ENCODE measurements at regions not wholly inside any gene's neighbourhood (a gene's known extent, or its start where the extent isn't known, plus 50 kb on each side); places are given as distances from the start of the nearest gene placed in this dataset.

GRCh38 chr7:47152307-47152706 is 429.6 kb downstream of the TNS3 start:
- H2BK12ac ChIP-seq (ENCODE audit: low read depth, low read length) = no peak overlapping the region
- no peak overlapping the region for H2BK5ac ChIP-seq (ENCODE audit: low read depth, low read length)
- no peaks in the 10 kb centered on the region for H3K36me3 ChIP-seq (ENCODE audit: control insufficient read depth in 2 of 4, insufficient read depth in 4 of 4, low read length in 3 of 4)
- no peak overlapping the region for H2AK5ac ChIP-seq (ENCODE audit: low read depth, low read length)
- H4K91ac ChIP-seq (replicated peaks; ENCODE audit: insufficient read length, low read length) = no peak overlapping the region
- no peak overlapping the region for H3K18ac ChIP-seq (ENCODE audit: extremely low read depth, low read length)
- H2BK20ac ChIP-seq (ENCODE audit: low read length) = no peak overlapping the region
- H3K79me1 ChIP-seq (ENCODE audit: low read depth, low read length) = no peaks in the 10 kb centered on the region
- no peaks in the 10 kb centered on the region for H3K27me3 ChIP-seq (replicated peaks in 1 of 4; ENCODE audit: control insufficient read depth in 3 of 4, extremely low read depth in 1 of 4, insufficient read depth in 3 of 4, low read length in 3 of 4)
- WGBS, 2 experiments (ENCODE audit: extremely low coverage in 1 of 2, insufficient coverage in 1 of 2, insufficient read length in 1 of 2, insufficient replicate concordance in 2 of 2, low coverage in 1 of 2, low lambda C conversion rate in 2 of 2, missing lambda C conversion rate in 1 of 2) = 91% methylated on average over 2 of the region's 2 CpGs; no CpG with 5 or more reads in 1 of the 2 experiments
- no peak overlapping the region for H3K14ac ChIP-seq (ENCODE audit: insufficient read length)
- H4K8ac ChIP-seq (ENCODE audit: extremely low read depth, insufficient read depth, low read length) = no peak overlapping the region
- no peak overlapping the region for H2BK15ac ChIP-seq (ENCODE audit: low read length)
- no peak for FAIRE-seq
- ChIA-PET CTCF (ENCODE audit: partially characterized antibody) (interaction anchor here (0.6 to 1.2 kb wide), 2 partner anchors 18 to 1230 kb away, joined by 3 to 5 read pairs; no protein-coding TSS in a partner anchor), POLR2A (ENCODE audit: partially characterized antibody) (no interaction called here)
- H3K23ac ChIP-seq (ENCODE audit: insufficient read length) = no peak overlapping the region
- no peak overlapping the region for H3K4me2 ChIP-seq (ENCODE audit: insufficient read depth in 1 of 2, low read depth in 2 of 2, low read length in 2 of 2)
- H3K9me3 ChIP-seq (ENCODE audit: insufficient read depth in 2 of 2, low read depth in 1 of 2, low read length in 1 of 2) = no peaks in the 10 kb centered on the region
- TF ChIP-seq SP2 (IDR thresholded peaks at IDR 0.05; ENCODE audit: low read length) = no peak
- no peak for TF ChIP-seq CREB1 (IDR thresholded peaks at IDR 0.05)
- no peak for TF ChIP-seq SIX5 (IDR thresholded peaks at IDR 0.05; ENCODE audit: low read depth, low read length)
- TF ChIP-seq CHD1 (IDR thresholded peaks at IDR 0.05; ENCODE audit: low read depth, low read length) = no peak
- TF ChIP-seq POLR2A (IDR thresholded peaks at IDR 0.05; ENCODE audit: control extremely low read depth in 1 of 2, low read depth in 2 of 2, low read length in 2 of 2) = no peak
- no peak for TF ChIP-seq EP300 (IDR thresholded peaks at IDR 0.05; ENCODE audit: borderline replicate concordance in 1 of 2, low read depth in 2 of 2, low read length in 2 of 2)
- TF ChIP-seq TAF1 (IDR thresholded peaks at IDR 0.05; ENCODE audit: low read depth, low read length) = no peak
- no peak overlapping the region for H2AFZ ChIP-seq (ENCODE audit: low read length)
- no peak overlapping the region for H3K4me3 ChIP-seq (ENCODE audit: extremely low read depth in 1 of 4, insufficient read depth in 2 of 4, low read depth in 3 of 4, low read length in 4 of 4)
- H3K27ac ChIP-seq (ENCODE audit: low read depth, low read length) = no peak overlapping the region
- no peaks in the 10 kb centered on the region for H3K79me2 ChIP-seq (ENCODE audit: control insufficient read depth in 1 of 2, insufficient read depth in 2 of 2, low read length in 2 of 2)
- no peaks in the 10 kb centered on the region for H4K20me1 ChIP-seq (replicated peaks in 1 of 2; ENCODE audit: control insufficient read depth in 1 of 2, insufficient read depth in 2 of 2, low read length in 2 of 2)
- DNase-seq (ENCODE audit: low read depth in 1 of 2, low spot score in 2 of 2) = no peak
- H3K4me1 ChIP-seq (replicated peaks in 1 of 4; ENCODE audit: control insufficient read depth in 3 of 4, insufficient read depth in 4 of 4, low read length in 3 of 4) = peaks cover 0 to 3% (median 0%) of the 10 kb centered on the region in 4 experiments; a peak in 2 of 7 replicates
- no peaks in the 10 kb centered on the region for H3K23me2 ChIP-seq (ENCODE audit: low read depth, low read length)
- no peak overlapping the region for H3K4ac ChIP-seq (replicated peaks; ENCODE audit: insufficient read length, low read depth, low read length)
- H3K56ac ChIP-seq (replicated peaks; ENCODE audit: insufficient read length, low read depth, low read length) = no peak overlapping the region
- H4K5ac ChIP-seq (ENCODE audit: insufficient read length, low read depth, low read length) = no peak overlapping the region
- H3K9ac ChIP-seq (replicated peaks in 1 of 4; ENCODE audit: extremely low read depth in 1 of 4, low read depth in 3 of 4, low read length in 3 of 4) = no peak overlapping the region
- H2BK120ac ChIP-seq (replicated peaks; ENCODE audit: low read depth, low read length) = no peak overlapping the region

Measured in H1 (cell line).